ENCODE measurements at regions not wholly inside any gene's neighbourhood (a gene's known extent, or its start where the extent isn't known, plus 50 kb on each side); places are given as distances from the start of the nearest gene placed in this dataset.

- Histone ChIP-seq H3K36me3 (no peaks in the 10 kb centered on the region), H3K4me3 (no peak overlapping the region), H3K27me3 (no peaks in the 10 kb centered on the region), H3K27ac (no peak overlapping the region), H3K9me3 (ENCODE audit: low read depth) (no peaks in the 10 kb centered on the region), H3K4me1 (ENCODE audit: low read depth) (no peaks in the 10 kb centered on the region)
- no peak for TF ChIP-seq CTCF (IDR thresholded peaks at IDR 0.05; ENCODE audit: low read depth, low read length)
- no peak for DNase-seq (ENCODE audit: low read depth in 1 of 2, low spot score in 1 of 2)
These were observed 389.1 kb downstream of the AACS start for GRCh38 chr12:125454291-125454690.

- H3K4me3 ChIP-seq = no peak overlapping the region
- no peaks in the 10 kb centered on the region for H3K27me3 ChIP-seq
- no peak for TF ChIP-seq CTCF (IDR thresholded peaks at IDR 0.05; ENCODE audit: low read depth, low read length)
- no peak overlapping the region for H3K27ac ChIP-seq
- no peaks in the 10 kb centered on the region for H3K9me3 ChIP-seq (ENCODE audit: low read depth)
- no peaks in the 10 kb centered on the region for H3K4me1 ChIP-seq (ENCODE audit: low read depth)
- H3K36me3 ChIP-seq = no peaks in the 10 kb centered on the region
- DNase-seq (ENCODE audit: low read depth in 1 of 2, low spot score in 1 of 2) = no peak
These were observed 389.7 kb downstream of the AACS start for GRCh38 chr12:125454786-125455480.

- Histone ChIP-seq H3K4me3 (no peak overlapping the region), H3K9me3 (ENCODE audit: low read depth) (no peaks in the 10 kb centered on the region), H3K27me3 (no peaks in the 10 kb centered on the region), H3K27ac (no peak overlapping the region), H3K36me3 (no peaks in the 10 kb centered on the region), H3K4me1 (ENCODE audit: low read depth) (no peaks in the 10 kb centered on the region)
- no peak for DNase-seq (ENCODE audit: low read depth in 1 of 2, low spot score in 1 of 2)
- TF ChIP-seq CTCF (IDR thresholded peaks at IDR 0.05; ENCODE audit: low read depth, low read length) = no peak
These were observed 390.3 kb downstream of the AACS start for GRCh38 chr12:125455556-125455955.

- H3K27me3 ChIP-seq = no peaks in the 10 kb centered on the region
- H3K4me1 ChIP-seq (ENCODE audit: low read depth) = no peaks in the 10 kb centered on the region
- no peaks in the 10 kb centered on the region for H3K36me3 ChIP-seq
- no peak for TF ChIP-seq CTCF (IDR thresholded peaks at IDR 0.05; ENCODE audit: low read depth, low read length)
- no peak for DNase-seq (ENCODE audit: low read depth in 1 of 2, low spot score in 1 of 2)
- no peaks in the 10 kb centered on the region for H3K9me3 ChIP-seq (ENCODE audit: low read depth)
- H3K27ac ChIP-seq = no peak overlapping the region
- H3K4me3 ChIP-seq = no peak overlapping the region
These were observed 393.5 kb downstream of the AACS start for GRCh38 chr12:125458552-125459268.

- Histone ChIP-seq H3K36me3 (no peaks in the 10 kb centered on the region), H3K9me3 (ENCODE audit: low read depth) (no peaks in the 10 kb centered on the region), H3K27me3 (no peaks in the 10 kb centered on the region), H3K27ac (no peak overlapping the region), H3K4me1 (ENCODE audit: low read depth) (no peaks in the 10 kb centered on the region), H3K4me3 (no peak overlapping the region)
- no peak for TF ChIP-seq CTCF (IDR thresholded peaks at IDR 0.05; ENCODE audit: low read depth, low read length)
- no peak for DNase-seq (ENCODE audit: low read depth in 1 of 2, low spot score in 1 of 2)
These were observed 396.6 kb downstream of the AACS start for GRCh38 chr12:125461831-125462230.
